ENCODE measurements at regions not wholly inside any gene's neighbourhood (a gene's known extent, or its start where the extent isn't known, plus 50 kb on each side); places are given as distances from the start of the nearest gene placed in this dataset.

DNA sequence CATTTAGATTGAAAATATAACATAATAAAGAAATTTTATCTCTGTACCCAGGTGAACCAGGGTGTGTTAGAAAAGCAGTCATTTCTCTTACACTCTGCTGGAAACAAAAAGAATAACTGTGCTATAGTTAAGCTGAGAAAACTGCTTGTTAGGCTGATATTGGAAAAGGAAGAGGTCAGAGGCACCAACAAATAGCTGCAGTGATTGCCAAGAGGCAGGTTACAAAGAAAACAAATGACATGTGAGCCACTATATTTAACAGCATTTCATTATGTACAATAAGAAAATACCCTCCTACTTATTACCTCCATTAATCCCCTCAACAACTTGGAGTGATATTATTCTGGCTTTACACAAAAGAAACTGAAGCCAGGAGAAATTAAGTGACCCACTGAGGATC lies 607.9 kb upstream of the TLE4 start:
- TF ChIP-seq CTCF (IDR thresholded peaks at IDR 0.05) (no peak), POLR2AphosphoS5 (IDR thresholded peaks at IDR 0.05) (no peak), POLR2A (IDR thresholded peaks at IDR 0.05) (no peak)

All from stomach (tissue), 4 donors.